Stimulated activated CD8-positive, alpha-beta memory T cell treated with anti-CD3 and anti-CD28 coated beads, Interleukin-2, amount 100 ng/mL, for 1 hour (primary cell): ENCODE measurements at regions not wholly inside any gene's neighbourhood (a gene's known extent, or its start where the extent isn't known, plus 50 kb on each side); places are given as distances from the start of the nearest gene placed in this dataset.
"Not testable (repeated sequence)": the region's sequence is repeated elsewhere in the genome, so short reads cannot be mapped to it uniquely, and the experiment has no call there.

Experiments
- DNase-seq, 2 donors: peaks; one replicate each; pipeline ENCODE4 v3.0.0-alpha.2; 2020; ENCODE audit warnings: low read depth in 2 of 2

GRCh38 chr18:71370671-71371445 is 1082.0 kb downstream of the SOCS6 start:
- no peak for DNase-seq

GRCh38 chr18:71370095-71370494 is 1081.2 kb downstream of the SOCS6 start:
- no peak for DNase-seq

- DNase-seq: no peak
Measured at GRCh38 chr18:71362140-71362539, 1073.3 kb downstream of the SOCS6 start.

GRCh38 chr18:71355599-71355998 is 1066.8 kb downstream of the SOCS6 start:
- DNase-seq: not testable (repeated sequence)

- no peak for DNase-seq
Measured at GRCh38 chr18:71352618-71353017, 1063.8 kb downstream of the SOCS6 start.

- DNase-seq: no peak
Measured at GRCh38 chr18:71336576-71337210, 1047.8 kb downstream of the SOCS6 start.

GRCh38 chr18:71329563-71329962 is 1040.7 kb downstream of the SOCS6 start:
- DNase-seq: no peak

- DNase-seq: no peak
Measured at GRCh38 chr18:71329114-71329513, 1040.3 kb downstream of the SOCS6 start.

GRCh38 chr18:71327850-71328249 is 1039.0 kb downstream of the SOCS6 start:
- no peak for DNase-seq

- no peak for DNase-seq
Measured at GRCh38 chr18:71327441-71327840, 1038.6 kb downstream of the SOCS6 start.

- no peak for DNase-seq
Measured at GRCh38 chr18:71326826-71327225, 1038.0 kb downstream of the SOCS6 start.

- no peak for DNase-seq
Measured at GRCh38 chr18:71324356-71324755, 1035.5 kb downstream of the SOCS6 start.

- DNase-seq: no peak
Measured at GRCh38 chr18:71322201-71322600, 1033.4 kb downstream of the SOCS6 start.

GRCh38 chr18:71321319-71321718 is 1032.5 kb downstream of the SOCS6 start:
- DNase-seq: no peak

- DNase-seq: no peak
Measured at GRCh38 chr18:71304856-71305255, 1016.0 kb downstream of the SOCS6 start.

GRCh38 chr18:71303743-71304142 is 1014.9 kb downstream of the SOCS6 start:
- not testable (repeated sequence) for DNase-seq

- DNase-seq: no peak
Measured at GRCh38 chr18:71301596-71301995, 1012.8 kb downstream of the SOCS6 start.

- not testable (repeated sequence) for DNase-seq
Measured at GRCh38 chr18:71294201-71294600, 1005.4 kb downstream of the SOCS6 start.

GRCh38 chr18:71293322-71293721 is 1004.5 kb downstream of the SOCS6 start:
- no peak for DNase-seq

- no peak for DNase-seq
Measured at GRCh38 chr18:71287268-71287667, 998.4 kb downstream of the SOCS6 start.

GRCh38 chr18:71252351-71252865 is 963.6 kb downstream of the SOCS6 start:
- no peak for DNase-seq

- DNase-seq: no peak
Measured at GRCh38 chr18:71250191-71250590, 961.3 kb downstream of the SOCS6 start.

- no peak for DNase-seq
Measured at GRCh38 chr18:71249791-71250190, 960.9 kb downstream of the SOCS6 start.
